ENCODE measurements at regions not wholly inside any gene's neighbourhood (a gene's known extent, or its start where the extent isn't known, plus 50 kb on each side); places are given as distances from the start of the nearest gene placed in this dataset.
"Not testable (repeated sequence)": the region's sequence is repeated elsewhere in the genome, so short reads cannot be mapped to it uniquely, and the experiment has no call there.

DNA sequence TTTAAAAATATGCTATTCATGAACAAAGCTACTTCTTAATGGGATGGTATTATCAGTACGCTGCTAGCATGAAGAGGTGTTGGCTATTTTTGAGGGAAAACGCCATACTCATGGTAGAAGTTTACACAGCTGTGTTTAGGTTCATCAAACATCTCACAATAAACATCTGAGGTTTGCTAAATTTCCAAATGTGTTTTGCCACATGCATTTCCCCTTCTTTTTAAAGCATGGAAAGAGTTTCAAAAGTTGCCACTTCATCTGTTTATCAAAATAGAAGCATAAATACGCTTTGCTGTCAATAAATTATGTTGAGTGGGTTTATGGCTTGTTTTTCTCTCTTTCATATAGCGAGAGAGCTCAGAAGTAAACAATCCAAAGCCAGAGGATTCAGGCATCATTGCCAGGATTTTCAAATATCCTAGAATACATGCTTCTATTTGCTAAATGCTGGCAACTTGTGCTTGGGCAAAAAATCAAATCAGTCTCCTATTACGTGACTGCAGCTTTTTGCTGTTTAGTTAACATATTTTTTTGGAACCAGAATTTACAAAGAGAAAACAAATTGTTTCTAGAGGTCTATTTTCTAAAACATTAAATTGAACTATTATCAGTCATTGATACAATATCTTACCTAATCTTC, 1919.9 kb upstream of the LRRTM1 start:
- no peak for DNase-seq (ENCODE audit: low read depth)
- TF ChIP-seq, protein P1, sequence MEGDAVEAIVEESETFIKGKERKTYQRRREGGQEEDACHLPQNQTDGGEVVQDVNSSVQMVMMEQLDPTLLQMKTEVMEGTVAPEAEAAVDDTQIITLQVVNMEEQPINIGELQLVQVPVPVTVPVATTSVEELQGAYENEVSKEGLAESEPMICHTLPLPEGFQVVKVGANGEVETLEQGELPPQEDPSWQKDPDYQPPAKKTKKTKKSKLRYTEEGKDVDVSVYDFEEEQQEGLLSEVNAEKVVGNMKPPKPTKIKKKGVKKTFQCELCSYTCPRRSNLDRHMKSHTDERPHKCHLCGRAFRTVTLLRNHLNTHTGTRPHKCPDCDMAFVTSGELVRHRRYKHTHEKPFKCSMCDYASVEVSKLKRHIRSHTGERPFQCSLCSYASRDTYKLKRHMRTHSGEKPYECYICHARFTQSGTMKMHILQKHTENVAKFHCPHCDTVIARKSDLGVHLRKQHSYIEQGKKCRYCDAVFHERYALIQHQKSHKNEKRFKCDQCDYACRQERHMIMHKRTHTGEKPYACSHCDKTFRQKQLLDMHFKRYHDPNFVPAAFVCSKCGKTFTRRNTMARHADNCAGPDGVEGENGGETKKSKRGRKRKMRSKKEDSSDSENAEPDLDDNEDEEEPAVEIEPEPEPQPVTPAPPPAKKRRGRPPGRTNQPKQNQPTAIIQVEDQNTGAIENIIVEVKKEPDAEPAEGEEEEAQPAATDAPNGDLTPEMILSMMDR (IDR thresholded peaks at IDR 0.05; ENCODE audit: control insufficient read depth, insufficient read depth, low read depth, low read length, missing control alignments), result no peak
- H3K4me3 ChIP-seq (ENCODE audit: control insufficient read depth, low read depth, low read length), result no peak overlapping the region

DNA sequence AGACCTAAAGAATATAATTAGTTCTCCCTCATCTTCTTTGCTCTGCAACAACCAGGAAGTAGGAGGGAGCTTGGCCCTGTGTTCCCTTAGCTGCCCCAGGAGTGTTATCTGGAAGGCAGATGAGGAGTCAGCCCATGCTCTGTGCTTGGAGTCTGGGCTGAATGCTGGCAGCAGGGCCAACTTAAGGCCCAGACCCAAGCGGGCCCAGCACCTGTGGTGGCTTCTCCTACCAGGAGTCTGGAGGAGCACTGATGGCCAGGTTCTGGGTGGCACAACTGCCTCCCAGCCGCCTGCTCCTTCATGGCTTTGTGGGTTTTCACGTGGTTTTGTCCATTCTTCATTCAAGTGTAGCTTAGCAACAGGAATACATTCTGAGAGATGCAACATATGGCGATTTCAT, 1910.7 kb upstream of the LRRTM1 start:
- DNase-seq (ENCODE audit: low read depth), result no peak
- TF ChIP-seq, protein P1 (IDR thresholded peaks at IDR 0.05; ENCODE audit: control insufficient read depth, insufficient read depth, low read depth, low read length, missing control alignments), result no peak
- no peak overlapping the region for H3K4me3 ChIP-seq (ENCODE audit: control insufficient read depth, low read depth, low read length)

DNA sequence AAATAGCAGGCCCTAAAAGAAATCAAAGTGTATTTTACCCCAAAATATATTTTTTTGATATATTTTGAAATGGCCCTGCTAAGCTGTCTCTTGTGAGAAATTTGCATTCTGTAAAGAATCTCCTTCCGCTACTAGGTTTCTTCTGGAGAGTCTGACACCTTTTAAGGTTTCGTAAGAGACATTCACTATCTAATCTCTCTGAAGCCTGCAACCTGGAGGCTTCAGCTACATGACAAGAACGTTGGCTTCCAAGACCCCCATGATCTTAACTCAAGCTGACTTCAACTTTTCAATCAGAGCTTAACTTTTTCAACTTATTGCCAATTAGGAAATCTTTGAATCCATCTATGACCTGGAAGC, 1894.9 kb upstream of the LRRTM1 start:
- TF ChIP-seq, protein P1 (IDR thresholded peaks at IDR 0.05; ENCODE audit: control insufficient read depth, insufficient read depth, low read depth, low read length, missing control alignments), result no peak
- no peak overlapping the region for H3K4me3 ChIP-seq (ENCODE audit: control insufficient read depth, low read depth, low read length)
- no peak for DNase-seq (ENCODE audit: low read depth)

DNA sequence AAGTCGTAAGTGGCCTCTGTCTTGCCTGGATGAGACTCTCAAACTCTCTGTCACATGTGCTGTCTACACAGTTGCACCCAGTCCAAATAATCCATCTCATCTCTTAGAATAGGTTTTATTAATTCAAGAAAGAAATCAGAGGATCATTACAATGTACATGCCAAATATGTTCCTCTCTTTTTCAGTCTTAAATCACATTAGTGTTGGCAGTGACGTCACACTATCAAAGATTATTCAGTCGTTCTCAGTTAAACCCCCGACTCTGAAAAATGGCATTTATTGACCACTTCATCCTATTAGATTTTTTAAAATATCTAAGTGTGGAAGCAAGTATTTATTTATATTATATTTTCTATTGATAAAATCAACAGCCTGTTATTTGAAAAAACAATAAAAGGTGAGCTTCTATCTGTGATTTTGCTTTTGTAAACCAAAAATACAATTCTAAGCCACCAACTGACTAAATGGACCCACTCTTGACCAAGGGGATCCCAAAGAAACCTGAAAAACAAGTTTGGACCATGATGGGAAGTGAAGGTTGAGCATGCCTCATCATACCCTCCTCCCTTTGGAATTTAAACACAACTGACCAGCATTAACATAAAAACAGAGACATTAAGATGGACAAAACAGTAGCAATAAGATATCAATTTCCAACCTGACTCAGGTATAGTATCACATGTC, 1894.4 kb upstream of the LRRTM1 start:
- DNase-seq (ENCODE audit: low read depth), result no peak
- H3K4me3 ChIP-seq (ENCODE audit: control insufficient read depth, low read depth, low read length), result no peak overlapping the region
- TF ChIP-seq, protein P1 (IDR thresholded peaks at IDR 0.05; ENCODE audit: control insufficient read depth, insufficient read depth, low read depth, low read length, missing control alignments), result no peak

DNA sequence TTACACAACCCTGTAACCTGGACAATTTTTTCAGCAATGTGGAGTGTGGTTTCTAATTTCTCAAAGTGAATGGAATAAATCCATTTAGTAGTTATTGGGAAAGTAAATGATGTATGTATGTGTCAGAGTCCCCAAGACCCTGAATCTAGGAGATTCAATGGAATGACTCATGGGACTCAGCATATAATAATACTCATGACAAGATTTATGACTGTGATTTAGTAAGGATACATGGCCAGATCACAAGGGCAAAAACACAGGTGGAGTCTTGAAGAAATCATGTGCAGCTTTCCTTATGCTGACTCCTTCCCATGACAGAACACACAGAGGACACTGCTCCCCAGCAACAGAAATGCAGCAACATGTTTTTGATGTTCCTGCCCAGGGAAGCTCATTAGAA, 1877.7 kb upstream of the LRRTM1 start:
- DNase-seq (ENCODE audit: low read depth), result no peak
- TF ChIP-seq, protein P1 (IDR thresholded peaks at IDR 0.05; ENCODE audit: control insufficient read depth, insufficient read depth, low read depth, low read length, missing control alignments), result no peak
- H3K4me3 ChIP-seq (ENCODE audit: control insufficient read depth, low read depth, low read length), result no peak overlapping the region

DNA sequence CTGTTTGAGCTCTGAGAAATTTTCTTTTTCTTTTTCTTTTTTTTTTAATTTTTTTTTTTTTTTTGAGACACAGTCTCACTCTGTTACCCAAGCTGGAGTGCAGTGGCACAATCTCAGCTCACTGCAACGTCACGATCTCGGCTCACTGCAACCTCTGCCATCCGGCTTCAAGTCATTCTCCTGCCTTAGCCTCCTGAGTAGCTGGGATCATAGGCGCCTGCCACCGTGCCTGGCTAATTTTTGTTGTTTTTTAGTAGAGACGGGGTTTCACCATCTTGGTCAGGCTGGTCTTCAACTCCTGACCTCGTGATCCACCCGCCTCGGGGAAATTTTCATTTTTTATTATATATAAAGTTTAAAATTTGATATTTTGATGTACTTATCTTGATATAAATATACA, 1870.7 kb upstream of the LRRTM1 start:
- H3K4me3 ChIP-seq (ENCODE audit: control insufficient read depth, low read depth, low read length); DNase-seq (ENCODE audit: low read depth): not testable (repeated sequence)

DNA sequence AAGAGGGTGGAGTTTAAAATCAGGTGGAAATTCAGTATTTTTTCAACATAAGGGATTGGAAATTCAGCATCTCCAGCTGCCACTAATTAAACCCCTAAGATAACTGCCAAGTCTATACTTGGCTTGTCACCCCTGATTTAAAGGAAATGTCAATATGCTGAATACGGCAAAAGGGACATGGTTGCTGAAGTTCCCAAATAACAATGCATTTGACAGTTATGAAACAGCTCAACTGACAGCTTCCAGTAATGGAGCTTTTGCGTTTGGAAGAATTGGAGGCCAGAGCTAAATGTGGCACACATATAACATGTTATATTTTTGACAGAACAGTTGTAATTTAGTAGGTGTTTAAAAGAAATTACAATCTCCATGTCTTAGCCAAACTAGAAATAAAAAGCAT, 1867.9 kb upstream of the LRRTM1 start:
- no peak for DNase-seq (ENCODE audit: low read depth)
- TF ChIP-seq, protein P1 (IDR thresholded peaks at IDR 0.05; ENCODE audit: control insufficient read depth, insufficient read depth, low read depth, low read length, missing control alignments), result no peak
- no peak overlapping the region for H3K4me3 ChIP-seq (ENCODE audit: control insufficient read depth, low read depth, low read length)
